Smooth muscle cell (in vitro differentiated cells): ENCODE measurements at regions not wholly inside any gene's neighbourhood (a gene's known extent, or its start where the extent isn't known, plus 50 kb on each side); places are given as distances from the start of the nearest gene placed in this dataset.

ENCODE experiments used
- DNase-seq: peaks from one replicate; lab custom pipeline; 2025; ENCODE audit not compliant: unreplicated experiment; lab: John Stamatoyannopoulos, UW
- H2AFZ ChIP-seq: fragments of 200-600 bp; sonication (generic); 2 replicates; pipeline ENCODE4 v1.6.0; 2016; ENCODE audit warnings: antibody characterized with exemption, low read depth, mild to moderate bottlenecking
- H3F3A ChIP-seq: fragments of 200-600 bp; sonication (generic); 2 replicates; pipeline ENCODE4 v1.6.0; 2017; ENCODE audit warnings: antibody characterized with exemption, low read depth
- H3K27ac ChIP-seq: fragments of 200-600 bp; sonication (generic); 2 replicates; pipeline ENCODE4 v1.5.1; 2016; ENCODE audit warnings: low read depth, mild to moderate bottlenecking
- H3K27me3 ChIP-seq: fragments of 200-600 bp; sonication (generic); 2 replicates; pipeline ENCODE4 v1.6.1; 2016; ENCODE audit warnings: low read depth, mild to moderate bottlenecking
- H3K36me3 ChIP-seq: fragments of 200-600 bp; sonication (generic); 2 replicates; pipeline ENCODE4 v1.5.1; 2016; ENCODE audit warnings: low read depth
- H3K4me1 ChIP-seq: fragments of 200-600 bp; sonication (generic); 2 replicates; pipeline ENCODE4 v1.5.1; 2016; ENCODE audit warnings: low read depth
- H3K4me2 ChIP-seq: fragments of 200-600 bp; sonication (generic); 2 replicates; pipeline ENCODE4 v1.6.0; 2016; ENCODE audit warnings: mild to moderate bottlenecking
- H3K4me3 ChIP-seq: fragments of 200-600 bp; sonication (generic); 2 replicates; pipeline ENCODE4 v1.5.1; 2016; ENCODE audit warnings: mild to moderate bottlenecking
- H3K79me2 ChIP-seq: fragments of 200-600 bp; sonication (generic); 2 replicates; pipeline ENCODE4 v1.6.0; 2016; ENCODE audit warnings: low read depth, mild to moderate bottlenecking
- H3K9ac ChIP-seq: fragments of 200-600 bp; sonication (generic); 2 replicates; pipeline ENCODE4 v1.6.0; 2016; ENCODE audit warnings: low read depth
- H3K9me3 ChIP-seq: fragments of 200-600 bp; sonication (generic); replicated peaks from 2 replicates; pipeline ENCODE4 v1.5.1; 2016; ENCODE audit warnings: low read depth
- H4K20me1 ChIP-seq: fragments of 200-600 bp; sonication (generic); 2 replicates; pipeline ENCODE4 v1.6.0; 2016; ENCODE audit warnings: low read depth
- WGBS: methylation state at CpG from one replicate; pipeline ENCODE4 v1.1.7; 2016; ENCODE audit warnings: low lambda C conversion rate; 5-methylcytosine and 5-hydroxymethylcytosine counted together
- TF ChIP-seq, protein P1 (sequence below): fragments of 200-600 bp; sonication (generic); IDR thresholded peaks from 2 replicates; pipeline ENCODE4 v1.5.1; 2017; ENCODE audit warnings: borderline replicate concordance, mild to moderate bottlenecking, antibody characterized with exemption; ENCODE audit not compliant: insufficient read depth, poor library complexity, severe bottlenecking

DNA sequence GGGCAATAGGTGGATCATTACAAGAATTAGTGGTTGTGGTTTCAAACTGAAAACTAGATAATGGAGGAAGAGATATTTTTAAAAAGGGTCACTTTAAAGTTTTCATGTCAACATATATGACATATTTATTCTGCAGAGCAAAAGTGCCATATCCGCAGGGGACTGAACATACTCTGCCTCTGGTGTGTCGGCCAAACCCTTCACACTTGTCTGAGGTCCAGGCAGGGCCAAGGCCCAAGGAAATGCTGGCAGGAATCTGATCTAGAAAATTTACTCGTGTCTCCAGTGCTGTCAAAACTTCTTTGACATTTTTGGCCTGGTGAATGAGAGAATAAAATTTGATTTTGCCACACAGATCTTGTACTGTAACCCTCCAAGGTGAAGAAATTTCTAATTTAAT, 562.3 kb downstream of the CCSER2 start:
- WGBS = 91% methylated on average over 3 of the region's 3 CpGs
- Histone ChIP-seq H3K9me3 (no peaks in the 10 kb centered on the region), H3K4me3 (no peak overlapping the region), H4K20me1 (no peaks in the 10 kb centered on the region), H3K36me3 (no peaks in the 10 kb centered on the region), H3K4me1 (peaks cover 3% of the 10 kb centered on the region), H3K9ac (no peak overlapping the region), H3F3A (no peaks in the 10 kb centered on the region), H3K27me3 (no peaks in the 10 kb centered on the region), H2AFZ (no peak overlapping the region), H3K27ac (no peak overlapping the region), H3K4me2 (no peak overlapping the region), H3K79me2 (no peaks in the 10 kb centered on the region)
- DNase-seq = no peak
- TF ChIP-seq, protein P1, sequence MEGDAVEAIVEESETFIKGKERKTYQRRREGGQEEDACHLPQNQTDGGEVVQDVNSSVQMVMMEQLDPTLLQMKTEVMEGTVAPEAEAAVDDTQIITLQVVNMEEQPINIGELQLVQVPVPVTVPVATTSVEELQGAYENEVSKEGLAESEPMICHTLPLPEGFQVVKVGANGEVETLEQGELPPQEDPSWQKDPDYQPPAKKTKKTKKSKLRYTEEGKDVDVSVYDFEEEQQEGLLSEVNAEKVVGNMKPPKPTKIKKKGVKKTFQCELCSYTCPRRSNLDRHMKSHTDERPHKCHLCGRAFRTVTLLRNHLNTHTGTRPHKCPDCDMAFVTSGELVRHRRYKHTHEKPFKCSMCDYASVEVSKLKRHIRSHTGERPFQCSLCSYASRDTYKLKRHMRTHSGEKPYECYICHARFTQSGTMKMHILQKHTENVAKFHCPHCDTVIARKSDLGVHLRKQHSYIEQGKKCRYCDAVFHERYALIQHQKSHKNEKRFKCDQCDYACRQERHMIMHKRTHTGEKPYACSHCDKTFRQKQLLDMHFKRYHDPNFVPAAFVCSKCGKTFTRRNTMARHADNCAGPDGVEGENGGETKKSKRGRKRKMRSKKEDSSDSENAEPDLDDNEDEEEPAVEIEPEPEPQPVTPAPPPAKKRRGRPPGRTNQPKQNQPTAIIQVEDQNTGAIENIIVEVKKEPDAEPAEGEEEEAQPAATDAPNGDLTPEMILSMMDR = no peak

- no peaks in the 10 kb centered on the region for H3K79me2 ChIP-seq
- 79% methylated on average over 4 of the region's 4 CpGs for WGBS
- H3K27ac ChIP-seq = no peak overlapping the region
- H2AFZ ChIP-seq = no peak overlapping the region
- H3K9me3 ChIP-seq = no peaks in the 10 kb centered on the region
- H3F3A ChIP-seq = no peaks in the 10 kb centered on the region
- H3K27me3 ChIP-seq = no peaks in the 10 kb centered on the region
- no peak for DNase-seq
- no peak overlapping the region for H3K4me2 ChIP-seq
- no peaks in the 10 kb centered on the region for H3K36me3 ChIP-seq
- no peak overlapping the region for H3K4me3 ChIP-seq
- H4K20me1 ChIP-seq = no peaks in the 10 kb centered on the region
- H3K4me1 ChIP-seq = peaks cover 3% of the 10 kb centered on the region
- no peak overlapping the region for H3K9ac ChIP-seq
- TF ChIP-seq, protein P1 = no peak
Measured at GRCh38 chr10:84891631-84892030, 563.2 kb downstream of the CCSER2 start.

DNA sequence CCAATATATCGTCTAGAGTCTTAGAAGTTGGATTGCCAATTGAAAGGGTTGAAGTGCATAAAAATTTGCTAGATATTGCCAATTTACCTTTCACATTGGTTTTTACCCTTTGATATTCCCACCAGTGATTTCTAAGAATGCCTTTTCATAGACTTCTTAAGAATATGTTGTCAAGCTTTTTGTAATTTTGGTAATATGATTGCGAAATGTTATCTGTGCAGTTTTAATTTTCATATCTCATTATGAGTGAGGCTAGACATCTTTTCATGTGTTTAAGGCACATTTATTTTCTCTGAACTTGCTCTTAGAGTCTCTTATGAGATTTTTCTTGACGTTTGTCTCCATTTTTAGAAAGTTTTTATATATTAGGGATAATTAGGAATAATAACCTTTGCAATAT, 567.2 kb downstream of the CCSER2 start:
- H3K4me2 ChIP-seq = no peak overlapping the region
- no peak for DNase-seq
- no peak overlapping the region for H3K9ac ChIP-seq
- no peak overlapping the region for H3K27ac ChIP-seq
- no peaks in the 10 kb centered on the region for H4K20me1 ChIP-seq
- H3K79me2 ChIP-seq = no peaks in the 10 kb centered on the region
- peaks cover 3% of the 10 kb centered on the region for H3K4me1 ChIP-seq
- 84% methylated on average over 3 of the region's 3 CpGs for WGBS
- H3K36me3 ChIP-seq = no peaks in the 10 kb centered on the region
- TF ChIP-seq, protein P1 = no peak
- H2AFZ ChIP-seq = no peak overlapping the region
- no peaks in the 10 kb centered on the region for H3K9me3 ChIP-seq
- H3K27me3 ChIP-seq = no peaks in the 10 kb centered on the region
- H3F3A ChIP-seq = no peaks in the 10 kb centered on the region
- H3K4me3 ChIP-seq = no peak overlapping the region

- Histone ChIP-seq H3K4me1 (peaks cover under 1% of the 10 kb centered on the region), H3K9me3 (no peaks in the 10 kb centered on the region), H3K9ac (no peak overlapping the region), H2AFZ (no peak overlapping the region), H3K27me3 (no peaks in the 10 kb centered on the region), H3K79me2 (no peaks in the 10 kb centered on the region), H3F3A (no peaks in the 10 kb centered on the region), H3K4me2 (no peak overlapping the region), H3K4me3 (no peak overlapping the region), H3K36me3 (no peaks in the 10 kb centered on the region), H3K27ac (no peak overlapping the region), H4K20me1 (no peaks in the 10 kb centered on the region)
- no peak for DNase-seq
- TF ChIP-seq, protein P1 = no peak
- WGBS = 96% methylated on average over 2 of the region's 2 CpGs
Measured at GRCh38 chr10:84896909-84897308, 568.5 kb downstream of the CCSER2 start.
